Smooth muscle cell (in vitro differentiated cells): ENCODE measurements at regions not wholly inside any gene's neighbourhood (a gene's known extent, or its start where the extent isn't known, plus 50 kb on each side); places are given as distances from the start of the nearest gene placed in this dataset.
"Not testable (repeated sequence)": the region's sequence is repeated elsewhere in the genome, so short reads cannot be mapped to it uniquely, and the experiment has no call there.

Experiments used
- DNase-seq: peaks from one replicate; lab custom pipeline; 2025; ENCODE audit not compliant: unreplicated experiment; lab: John Stamatoyannopoulos, UW
- H2AFZ ChIP-seq: fragments of 200-600 bp; sonication (generic); 2 replicates; pipeline ENCODE4 v1.6.0; 2016; ENCODE audit warnings: antibody characterized with exemption, low read depth, mild to moderate bottlenecking
- H3F3A ChIP-seq: fragments of 200-600 bp; sonication (generic); 2 replicates; pipeline ENCODE4 v1.6.0; 2017; ENCODE audit warnings: antibody characterized with exemption, low read depth
- H3K27ac ChIP-seq: fragments of 200-600 bp; sonication (generic); 2 replicates; pipeline ENCODE4 v1.5.1; 2016; ENCODE audit warnings: low read depth, mild to moderate bottlenecking
- H3K27me3 ChIP-seq: fragments of 200-600 bp; sonication (generic); 2 replicates; pipeline ENCODE4 v1.6.1; 2016; ENCODE audit warnings: low read depth, mild to moderate bottlenecking
- H3K36me3 ChIP-seq: fragments of 200-600 bp; sonication (generic); 2 replicates; pipeline ENCODE4 v1.5.1; 2016; ENCODE audit warnings: low read depth
- H3K4me1 ChIP-seq: fragments of 200-600 bp; sonication (generic); 2 replicates; pipeline ENCODE4 v1.5.1; 2016; ENCODE audit warnings: low read depth
- H3K4me2 ChIP-seq: fragments of 200-600 bp; sonication (generic); 2 replicates; pipeline ENCODE4 v1.6.0; 2016; ENCODE audit warnings: mild to moderate bottlenecking
- H3K4me3 ChIP-seq: fragments of 200-600 bp; sonication (generic); 2 replicates; pipeline ENCODE4 v1.5.1; 2016; ENCODE audit warnings: mild to moderate bottlenecking
- H3K79me2 ChIP-seq: fragments of 200-600 bp; sonication (generic); 2 replicates; pipeline ENCODE4 v1.6.0; 2016; ENCODE audit warnings: low read depth, mild to moderate bottlenecking
- H3K9ac ChIP-seq: fragments of 200-600 bp; sonication (generic); 2 replicates; pipeline ENCODE4 v1.6.0; 2016; ENCODE audit warnings: low read depth
- H3K9me3 ChIP-seq: fragments of 200-600 bp; sonication (generic); replicated peaks from 2 replicates; pipeline ENCODE4 v1.5.1; 2016; ENCODE audit warnings: low read depth
- H4K20me1 ChIP-seq: fragments of 200-600 bp; sonication (generic); 2 replicates; pipeline ENCODE4 v1.6.0; 2016; ENCODE audit warnings: low read depth
- WGBS: methylation state at CpG from one replicate; pipeline ENCODE4 v1.1.7; 2016; ENCODE audit warnings: low lambda C conversion rate; 5-methylcytosine and 5-hydroxymethylcytosine counted together
- TF ChIP-seq, protein P1 (sequence below): fragments of 200-600 bp; sonication (generic); IDR thresholded peaks from 2 replicates; pipeline ENCODE4 v1.5.1; 2017; ENCODE audit warnings: borderline replicate concordance, mild to moderate bottlenecking, antibody characterized with exemption; ENCODE audit not compliant: insufficient read depth, poor library complexity, severe bottlenecking

DNA sequence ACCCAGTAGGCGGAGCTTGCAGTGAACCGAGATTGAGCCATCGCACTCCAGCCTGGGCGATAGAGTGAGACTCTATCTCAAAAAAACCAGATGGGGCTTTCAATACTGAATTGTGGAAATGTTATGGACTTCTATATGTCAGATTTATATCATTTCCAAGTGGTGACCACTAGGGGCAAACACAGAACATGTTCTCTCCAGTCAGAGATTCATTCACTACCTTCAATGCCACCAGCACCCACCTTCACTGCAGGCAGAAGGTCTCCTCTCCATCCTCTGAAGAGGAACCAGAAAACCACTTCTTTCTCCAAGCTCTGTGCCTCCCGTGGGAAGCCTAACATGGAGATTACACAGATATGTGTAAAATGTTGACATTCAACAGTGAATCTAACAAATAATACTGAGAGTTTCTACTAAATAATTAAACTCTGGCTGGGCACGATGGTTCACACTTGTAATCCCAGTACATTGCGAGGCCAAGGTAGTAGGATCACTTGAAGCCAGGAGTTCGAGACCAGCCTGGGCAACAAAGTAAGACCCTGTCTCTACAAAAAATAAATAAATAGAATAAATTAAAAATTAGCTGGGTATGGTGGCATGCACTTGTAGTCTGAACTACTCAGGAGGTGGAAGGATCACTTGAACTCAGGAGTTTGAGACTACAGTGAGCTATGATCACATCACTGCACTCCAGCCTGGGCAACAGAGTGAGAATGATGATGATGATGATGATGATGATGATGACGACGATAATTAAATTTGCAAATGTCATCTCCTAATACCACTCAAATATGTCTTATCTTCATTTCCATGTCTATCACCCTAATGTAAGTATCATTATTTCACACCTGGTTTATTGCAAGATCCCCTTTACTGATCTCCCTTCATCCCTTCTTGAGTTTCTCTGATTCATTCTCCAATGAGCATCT, 151.1 kb downstream of the ZNF281 start:
- TF ChIP-seq, protein P1, sequence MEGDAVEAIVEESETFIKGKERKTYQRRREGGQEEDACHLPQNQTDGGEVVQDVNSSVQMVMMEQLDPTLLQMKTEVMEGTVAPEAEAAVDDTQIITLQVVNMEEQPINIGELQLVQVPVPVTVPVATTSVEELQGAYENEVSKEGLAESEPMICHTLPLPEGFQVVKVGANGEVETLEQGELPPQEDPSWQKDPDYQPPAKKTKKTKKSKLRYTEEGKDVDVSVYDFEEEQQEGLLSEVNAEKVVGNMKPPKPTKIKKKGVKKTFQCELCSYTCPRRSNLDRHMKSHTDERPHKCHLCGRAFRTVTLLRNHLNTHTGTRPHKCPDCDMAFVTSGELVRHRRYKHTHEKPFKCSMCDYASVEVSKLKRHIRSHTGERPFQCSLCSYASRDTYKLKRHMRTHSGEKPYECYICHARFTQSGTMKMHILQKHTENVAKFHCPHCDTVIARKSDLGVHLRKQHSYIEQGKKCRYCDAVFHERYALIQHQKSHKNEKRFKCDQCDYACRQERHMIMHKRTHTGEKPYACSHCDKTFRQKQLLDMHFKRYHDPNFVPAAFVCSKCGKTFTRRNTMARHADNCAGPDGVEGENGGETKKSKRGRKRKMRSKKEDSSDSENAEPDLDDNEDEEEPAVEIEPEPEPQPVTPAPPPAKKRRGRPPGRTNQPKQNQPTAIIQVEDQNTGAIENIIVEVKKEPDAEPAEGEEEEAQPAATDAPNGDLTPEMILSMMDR: peak; percentile 30
- no peaks in the 10 kb centered on the region for H3K4me1 ChIP-seq
- H3K79me2 ChIP-seq: no peaks in the 10 kb centered on the region

DNA sequence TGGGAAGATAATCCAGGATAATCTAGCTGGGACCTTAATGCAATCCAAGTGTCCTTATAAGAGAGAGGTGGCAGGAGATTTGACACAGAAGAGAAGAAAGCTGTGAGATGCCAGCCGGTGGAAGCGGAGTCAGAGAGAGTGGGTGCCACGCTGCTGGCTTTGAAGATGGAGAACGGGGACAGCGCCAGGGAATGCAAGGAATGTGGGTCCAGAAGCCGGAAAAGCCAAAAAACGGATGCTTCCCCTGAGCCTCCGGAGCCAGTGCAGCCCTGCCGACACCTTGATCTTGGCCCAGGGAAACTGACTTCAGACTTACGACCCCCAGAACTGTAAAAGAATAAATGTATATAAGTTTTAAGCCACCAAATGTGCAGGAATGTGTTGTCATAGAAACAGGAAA, 152.6 kb downstream of the ZNF281 start:
- no peaks in the 10 kb centered on the region for H3K79me2 ChIP-seq
- H3F3A ChIP-seq: no peaks in the 10 kb centered on the region
- DNase-seq: no peak
- no peak overlapping the region for H3K4me3 ChIP-seq
- H3K9me3 ChIP-seq: no peaks in the 10 kb centered on the region
- no peaks in the 10 kb centered on the region for H4K20me1 ChIP-seq
- no peaks in the 10 kb centered on the region for H3K36me3 ChIP-seq
- no peak overlapping the region for H3K27ac ChIP-seq
- no peaks in the 10 kb centered on the region for H3K27me3 ChIP-seq
- no peak overlapping the region for H3K9ac ChIP-seq
- WGBS: 74% methylated on average over 10 of the region's 10 CpGs
- H3K4me2 ChIP-seq: no peak overlapping the region
- H2AFZ ChIP-seq: no peak overlapping the region
- no peaks in the 10 kb centered on the region for H3K4me1 ChIP-seq
- TF ChIP-seq, protein P1: no peak

More for the DNA sequence above, 151.1 kb downstream of the ZNF281 start:
- Histone ChIP-seq H3K27ac (no peak overlapping the region), H4K20me1 (no peaks in the 10 kb centered on the region), H3K9me3 (no peaks in the 10 kb centered on the region), H3K9ac (no peak overlapping the region), H3K27me3 (no peaks in the 10 kb centered on the region), H3K4me2 (no peak overlapping the region), H3K4me3 (no peak overlapping the region), H3F3A (no peaks in the 10 kb centered on the region), H3K36me3 (no peaks in the 10 kb centered on the region), H2AFZ (no peak overlapping the region)
- 92% methylated on average over 10 of the region's 10 CpGs for WGBS
- DNase-seq: no peak

DNA sequence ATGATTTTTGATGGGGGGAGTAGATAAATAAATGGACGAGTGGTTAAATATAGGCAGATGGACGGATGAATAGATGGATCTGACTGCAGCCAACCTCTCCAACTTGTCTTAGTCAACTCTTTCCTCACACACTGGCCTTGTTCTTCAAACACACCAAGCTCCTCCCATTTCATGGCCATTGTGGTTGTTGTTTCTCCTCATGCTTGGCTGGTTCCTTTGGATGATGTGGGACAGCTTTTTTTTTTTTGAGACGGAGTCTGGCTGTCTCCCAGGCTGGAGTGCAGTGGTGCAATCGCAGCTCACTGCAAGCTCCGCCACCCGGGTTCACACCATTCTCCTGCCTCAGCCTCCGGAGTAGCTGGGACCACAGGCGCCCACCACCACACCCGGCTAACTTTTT, 155.2 kb downstream of the ZNF281 start:
- not testable (repeated sequence) for H4K20me1 ChIP-seq, H3K27me3 ChIP-seq, H3K27ac ChIP-seq, H3K4me2 ChIP-seq, H3K4me3 ChIP-seq, H3K9me3 ChIP-seq, H2AFZ ChIP-seq, H3K9ac ChIP-seq, H3K79me2 ChIP-seq, DNase-seq, H3F3A ChIP-seq, H3K36me3 ChIP-seq, H3K4me1 ChIP-seq
- 98% methylated on average over 9 of the region's 9 CpGs for WGBS

DNA sequence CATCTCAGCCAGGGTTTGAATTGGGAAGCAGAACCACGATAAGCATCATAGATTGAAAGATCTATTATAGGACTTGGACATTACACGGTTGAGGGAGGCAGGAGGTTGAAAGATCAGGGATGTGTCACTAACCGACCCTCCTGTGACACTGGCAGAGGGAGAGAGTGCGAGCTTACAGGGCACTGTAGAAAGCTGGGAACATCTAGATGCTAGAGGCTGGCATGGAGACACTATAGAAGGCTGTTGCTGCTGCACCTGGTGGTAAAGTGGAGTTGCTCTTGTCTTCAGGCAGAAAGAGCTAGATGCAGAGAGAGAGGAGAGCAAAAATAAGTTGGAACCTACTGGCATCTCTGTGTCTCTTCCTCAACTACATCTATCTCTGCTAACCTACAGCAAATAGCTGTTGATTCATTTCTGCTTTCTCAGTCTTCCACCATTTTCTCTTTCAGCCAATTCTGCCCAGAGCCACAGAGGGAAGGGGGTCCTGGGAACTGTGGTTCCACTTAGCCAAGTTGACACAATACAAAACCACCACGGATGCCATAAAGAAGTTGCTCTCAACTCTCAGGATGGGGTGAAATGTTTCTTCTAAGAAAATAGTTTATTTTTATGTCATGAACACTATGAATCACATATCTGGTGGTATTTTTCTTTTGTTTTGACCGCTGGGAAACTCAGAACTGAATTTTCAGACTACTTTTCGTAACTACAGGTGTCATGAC, 155.9 kb downstream of the ZNF281 start:
- Histone ChIP-seq H3K4me2 (no peak overlapping the region), H3K4me3 (no peak overlapping the region), H3K9me3 (no peaks in the 10 kb centered on the region), H3K4me1 (no peaks in the 10 kb centered on the region), H3K27me3 (no peaks in the 10 kb centered on the region), H3K36me3 (no peaks in the 10 kb centered on the region), H2AFZ (no peak overlapping the region), H4K20me1 (no peaks in the 10 kb centered on the region), H3F3A (no peaks in the 10 kb centered on the region), H3K27ac (no peak overlapping the region), H3K79me2 (no peaks in the 10 kb centered on the region), H3K9ac (no peak overlapping the region)
- WGBS: 97% methylated on average over 7 of the region's 7 CpGs
- DNase-seq: no peak
- TF ChIP-seq, protein P1: no peak
